ENCODE measurements at regions not wholly inside any gene's neighbourhood (a gene's known extent, or its start where the extent isn't known, plus 50 kb on each side); places are given as distances from the start of the nearest gene placed in this dataset.

GRCh38 chr10:16193241-16193640 is 243.6 kb upstream of the PTER start:
- intact Hi-C loops (cut with micrococcal nuclease; ENCODE audit: unreplicated experiment) (no loop called here), in situ Hi-C loops (cut with MboI) (no loop called here)
- H3K27ac ChIP-seq (ENCODE audit: control insufficient read depth, insufficient read depth) = no peak overlapping the region
- POLR2A ChIA-PET = no interaction called here
- ATAC-seq (no peak), FAIRE-seq (no peak), DNase-seq (ENCODE audit: low read depth, low spot score) (no peak)
- SMC1A ChIA-PET (ENCODE audit: uncharacterized antibody, unreplicated experiment) = no interaction called here
- H3K9ac ChIP-seq (ENCODE audit: control insufficient read depth, insufficient read depth, low read length) = no peak overlapping the region
- no peaks in the 10 kb centered on the region for H4K20me1 ChIP-seq (ENCODE audit: control insufficient read depth, insufficient read depth)
- TF ChIP-seq CREB1 (IDR thresholded peaks at IDR 0.05; ENCODE audit: low read depth) (no peak), RUNX3 (IDR thresholded peaks at IDR 0.05; ENCODE audit: low read length) (no peak), ZNF217 (IDR thresholded peaks at IDR 0.05) (no peak), CREM (IDR thresholded peaks at IDR 0.05; ENCODE audit: low read depth) (no peak), JUND (IDR thresholded peaks at IDR 0.05; ENCODE audit: low read depth, low read length) (no peak), GATAD2B (conservative IDR thresholded peaks at IDR 0.05; ENCODE audit: low read depth) (no peak), SKIL (IDR thresholded peaks at IDR 0.05; ENCODE audit: low read depth, poor library complexity, severe bottlenecking) (no peak), BCL11A (IDR thresholded peaks at IDR 0.05; ENCODE audit: low read depth, low read length) (no peak), MYB (IDR thresholded peaks at IDR 0.05; ENCODE audit: borderline replicate concordance, low read depth, low read length) (no peak), BCLAF1 (IDR thresholded peaks at IDR 0.05) (no peak), ZZZ3 (IDR thresholded peaks at IDR 0.05; ENCODE audit: control insufficient read depth, insufficient read length, low read depth) (no peak), NKRF (conservative IDR thresholded peaks at IDR 0.05) (no peak), ZBED1 (IDR thresholded peaks at IDR 0.05; ENCODE audit: borderline replicate concordance) (no peak), PKNOX1 (IDR thresholded peaks at IDR 0.05) (no peak), MXI1 (IDR thresholded peaks at IDR 0.05; ENCODE audit: low read depth, low read length) (no peak), ASH2L (IDR thresholded peaks at IDR 0.05; ENCODE audit: borderline replicate concordance, low read depth) (no peak), EZH2 (IDR thresholded peaks at IDR 0.05; ENCODE audit: borderline replicate concordance, control insufficient read depth, low read depth, low read length) (no peak)
- no peaks in the 10 kb centered on the region for H3K79me2 ChIP-seq (ENCODE audit: control insufficient read depth, insufficient read depth, low read length)
- WGBS (ENCODE audit: insufficient coverage, insufficient replicate concordance, low lambda C conversion rate, missing lambda C conversion rate) = 37% methylated on average over 3 of the region's 3 CpGs
- CTCF ChIA-PET = no interaction called here
- no peaks in the 10 kb centered on the region for H3K4me1 ChIP-seq (ENCODE audit: control insufficient read depth, insufficient read depth, low read length)
- H3K36me3 ChIP-seq (ENCODE audit: control insufficient read depth in 2 of 2, insufficient read depth in 2 of 2, low read length in 1 of 2) = no peaks in the 10 kb centered on the region
- peaks cover 4% of the 10 kb centered on the region; the same call in 2 of the 3 replicates for H3K9me3 ChIP-seq (replicated peaks; ENCODE audit: control insufficient read depth, insufficient read depth, low read length)
- no peak overlapping the region for H3K4me3 ChIP-seq
- RAD21 ChIA-PET (ENCODE audit: unreplicated experiment) = no interaction called here
- no peak overlapping the region for H3K4me2 ChIP-seq (ENCODE audit: control insufficient read depth, insufficient read depth)
- no peaks in the 10 kb centered on the region for H3K27me3 ChIP-seq (replicated peaks in 1 of 2; ENCODE audit: control insufficient read depth in 2 of 2, insufficient read depth in 2 of 2, low read length in 1 of 2)
- no TSS peak for BruUV-seq (replicated peaks)
- H2AFZ ChIP-seq (ENCODE audit: control insufficient read depth, low read depth, low read length) = no peak overlapping the region

Data from GM12878 (cell line).